ENCODE measurements at regions not wholly inside any gene's neighbourhood (a gene's known extent, or its start where the extent isn't known, plus 50 kb on each side); places are given as distances from the start of the nearest gene placed in this dataset.

DNA sequence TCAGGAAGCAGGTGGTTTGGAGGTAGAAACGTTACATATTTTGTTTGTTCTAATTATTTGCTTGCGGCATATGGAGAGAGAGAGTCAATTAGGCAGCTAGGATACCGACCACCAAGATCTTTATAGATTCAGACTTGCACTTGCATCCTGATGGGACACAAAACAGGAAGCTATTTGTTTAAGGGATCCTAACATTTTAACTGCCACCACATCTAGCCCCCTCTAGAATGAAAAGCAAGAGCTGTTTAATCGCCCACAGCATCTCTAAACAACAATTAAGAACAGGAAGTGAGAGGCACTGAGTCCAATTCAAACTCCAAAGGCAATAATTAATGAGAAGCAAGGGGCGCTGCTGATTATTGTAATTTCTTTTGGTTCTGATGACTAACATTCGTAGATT is 182.0 kb upstream of the LINC00305 start:
- TF ChIP-seq, protein P1, sequence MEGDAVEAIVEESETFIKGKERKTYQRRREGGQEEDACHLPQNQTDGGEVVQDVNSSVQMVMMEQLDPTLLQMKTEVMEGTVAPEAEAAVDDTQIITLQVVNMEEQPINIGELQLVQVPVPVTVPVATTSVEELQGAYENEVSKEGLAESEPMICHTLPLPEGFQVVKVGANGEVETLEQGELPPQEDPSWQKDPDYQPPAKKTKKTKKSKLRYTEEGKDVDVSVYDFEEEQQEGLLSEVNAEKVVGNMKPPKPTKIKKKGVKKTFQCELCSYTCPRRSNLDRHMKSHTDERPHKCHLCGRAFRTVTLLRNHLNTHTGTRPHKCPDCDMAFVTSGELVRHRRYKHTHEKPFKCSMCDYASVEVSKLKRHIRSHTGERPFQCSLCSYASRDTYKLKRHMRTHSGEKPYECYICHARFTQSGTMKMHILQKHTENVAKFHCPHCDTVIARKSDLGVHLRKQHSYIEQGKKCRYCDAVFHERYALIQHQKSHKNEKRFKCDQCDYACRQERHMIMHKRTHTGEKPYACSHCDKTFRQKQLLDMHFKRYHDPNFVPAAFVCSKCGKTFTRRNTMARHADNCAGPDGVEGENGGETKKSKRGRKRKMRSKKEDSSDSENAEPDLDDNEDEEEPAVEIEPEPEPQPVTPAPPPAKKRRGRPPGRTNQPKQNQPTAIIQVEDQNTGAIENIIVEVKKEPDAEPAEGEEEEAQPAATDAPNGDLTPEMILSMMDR (IDR thresholded peaks at IDR 0.05) = no peak
- TF ChIP-seq POLR2A (IDR thresholded peaks at IDR 0.05) = no peak

Data from adrenal gland (tissue), 5 donors.